Activated CD4-positive, alpha-beta T cell treated with anti-CD3 and anti-CD28 coated beads, Interleukin-2, amount 10 ng/mL, durations not matched to agents 24 days and 14 days (primary cell): ENCODE measurements at regions not wholly inside any gene's neighbourhood (a gene's known extent, or its start where the extent isn't known, plus 50 kb on each side); places are given as distances from the start of the nearest gene placed in this dataset.

ENCODE experiments used
- DNase-seq: peaks from one replicate; pipeline ENCODE4 v3.0.0; 2022
- H3K27ac Mint-ChIP-seq: one replicate; pipeline ENCODE4 v1.8.0; 2022; ENCODE audit warnings: mild to moderate bottlenecking, mixed read lengths
- H3K27me3 Mint-ChIP-seq: one replicate; pipeline ENCODE4 v1.8.0; 2022; ENCODE audit warnings: mixed read lengths
- H3K36me3 Mint-ChIP-seq: one replicate; pipeline ENCODE4 v1.8.0; 2022; ENCODE audit warnings: low read depth, mild to moderate bottlenecking, mixed read lengths
- H3K4me1 Mint-ChIP-seq: one replicate; pipeline ENCODE4 v1.8.0; 2021; ENCODE audit warnings: mixed read lengths
- H3K4me3 Mint-ChIP-seq: one replicate; pipeline ENCODE4 v1.8.0; 2022; ENCODE audit warnings: mild to moderate bottlenecking, moderate library complexity, mixed read lengths
- H3K9me3 Mint-ChIP-seq: one replicate; pipeline ENCODE4 v1.8.0; 2021; ENCODE audit warnings: mixed read lengths
- intact Hi-C: fragments of 100-400 bp; cut with micrococcal nuclease; formaldehyde crosslinking; loops from one replicate; pipeline ENCODE4 v1.15.1; 2023

DNA sequence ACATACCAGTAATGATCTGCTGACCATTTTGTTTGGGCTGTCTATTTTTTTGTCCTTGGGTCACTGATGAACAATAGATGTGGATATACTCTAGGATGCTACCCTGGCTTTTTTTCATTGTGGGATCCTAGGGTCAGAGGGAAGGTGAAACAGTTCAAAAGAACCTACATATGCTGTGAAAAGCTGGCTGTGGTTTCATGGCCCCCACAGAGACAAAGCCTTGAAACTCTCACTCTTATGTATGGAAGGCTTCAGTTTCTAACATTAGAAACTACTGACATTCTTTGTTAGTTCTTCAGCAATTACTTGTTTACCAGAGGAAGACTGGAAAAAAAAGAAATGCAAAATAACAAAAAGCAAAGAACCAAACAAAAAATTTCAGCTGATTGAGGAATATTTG is 250.7 kb downstream of the FAT3 start:
- Mint-ChIP-seq H3K27ac (no peak overlapping the region), H3K4me3 (no peak overlapping the region)

DNA sequence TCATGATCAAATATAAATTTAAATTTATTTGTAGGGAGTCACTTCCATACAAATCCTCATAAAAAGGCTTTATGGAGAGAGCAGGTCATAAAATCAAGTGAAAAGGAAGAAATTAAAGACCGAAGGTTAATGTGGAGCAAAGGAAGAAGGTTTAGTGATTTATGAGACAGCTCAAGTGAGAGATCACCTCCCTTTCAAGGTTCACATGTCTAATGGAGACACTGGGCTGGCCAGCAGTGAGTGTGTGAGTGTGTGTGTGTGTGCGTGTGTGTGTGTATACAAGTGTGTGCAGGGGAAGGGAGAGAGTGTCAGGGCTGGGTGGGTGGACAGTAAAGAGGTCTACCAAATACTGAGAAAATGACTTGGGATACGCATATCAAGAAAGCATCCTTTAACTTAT is 251.2 kb downstream of the FAT3 start:
- DNase-seq: no peak
- no peaks in the 10 kb centered on the region for H3K27me3 Mint-ChIP-seq
- no peaks in the 10 kb centered on the region for H3K36me3 Mint-ChIP-seq
- H3K9me3 Mint-ChIP-seq: no peaks in the 10 kb centered on the region
- H3K27ac Mint-ChIP-seq: no peak overlapping the region
- intact Hi-C loops: no loop called here
- H3K4me1 Mint-ChIP-seq: no peaks in the 10 kb centered on the region
- no peak overlapping the region for H3K4me3 Mint-ChIP-seq

More for the DNA sequence above, 250.7 kb downstream of the FAT3 start:
- Mint-ChIP-seq H3K36me3 (no peaks in the 10 kb centered on the region), H3K9me3 (no peaks in the 10 kb centered on the region), H3K27me3 (no peaks in the 10 kb centered on the region), H3K4me1 (no peaks in the 10 kb centered on the region)
- no peak for DNase-seq
- intact Hi-C loops: no loop called here

DNA sequence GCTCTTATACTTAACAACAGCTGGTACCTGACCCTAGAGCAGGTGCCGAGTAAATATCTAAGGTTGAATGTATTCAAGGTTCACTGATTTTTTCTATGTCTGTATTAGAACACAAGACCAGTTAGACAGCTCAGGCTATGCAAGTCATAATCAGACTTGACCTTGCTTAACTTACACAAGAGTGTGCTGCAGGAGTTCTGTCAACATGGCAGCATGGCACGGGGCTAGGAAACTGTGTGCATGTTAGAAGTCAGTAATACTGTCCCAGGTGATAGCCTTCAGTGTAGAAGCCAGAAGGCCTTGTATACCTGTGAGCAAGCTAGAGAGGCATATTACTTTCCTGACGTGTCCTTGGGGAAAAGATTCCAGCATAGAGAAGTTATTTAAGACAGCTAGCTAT is 253.1 kb downstream of the FAT3 start:
- H3K9me3 Mint-ChIP-seq: no peaks in the 10 kb centered on the region
- intact Hi-C loops: no loop called here
- no peaks in the 10 kb centered on the region for H3K36me3 Mint-ChIP-seq
- H3K27me3 Mint-ChIP-seq: no peaks in the 10 kb centered on the region
- no peak for DNase-seq
- no peak overlapping the region for H3K4me3 Mint-ChIP-seq
- no peak overlapping the region for H3K27ac Mint-ChIP-seq
- H3K4me1 Mint-ChIP-seq: no peaks in the 10 kb centered on the region

- intact Hi-C loops: no loop called here
- no peaks in the 10 kb centered on the region for H3K4me1 Mint-ChIP-seq
- H3K36me3 Mint-ChIP-seq: no peaks in the 10 kb centered on the region
- H3K9me3 Mint-ChIP-seq: no peaks in the 10 kb centered on the region
- H3K4me3 Mint-ChIP-seq: no peak overlapping the region
- DNase-seq: no peak
- no peak overlapping the region for H3K27ac Mint-ChIP-seq
- H3K27me3 Mint-ChIP-seq: no peaks in the 10 kb centered on the region
Measured at GRCh38 chr11:92480499-92480898, 255.9 kb downstream of the FAT3 start.

DNA sequence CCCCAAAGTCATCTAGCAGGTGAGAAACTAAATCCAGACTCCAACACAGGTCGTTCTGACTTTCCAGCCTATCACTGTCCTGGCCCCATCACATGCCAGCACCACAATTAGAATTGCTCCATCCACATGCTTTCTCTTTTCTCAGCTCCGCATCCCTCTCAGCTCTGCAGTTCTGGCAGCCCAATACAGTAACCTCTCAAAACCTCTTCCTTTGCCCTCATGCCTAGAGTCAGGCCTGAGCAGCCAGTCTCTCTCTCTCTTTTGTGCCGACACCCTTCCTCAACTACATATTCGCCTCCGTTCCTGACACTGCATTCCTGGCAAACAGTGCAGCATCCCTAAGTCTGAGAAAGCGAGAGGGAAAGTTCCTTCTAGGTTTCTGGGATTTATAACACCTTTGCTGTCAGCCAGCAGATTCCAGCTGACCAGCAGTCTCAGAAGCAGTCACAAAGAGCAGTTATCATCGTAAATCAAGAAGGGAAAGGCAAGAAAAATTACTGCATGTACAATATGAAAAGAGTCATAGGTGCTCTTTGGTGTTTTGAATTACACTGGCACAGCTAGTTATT is 258.0 kb downstream of the FAT3 start:
- intact Hi-C loops: no loop called here
- H3K4me1 Mint-ChIP-seq: no peaks in the 10 kb centered on the region
- H3K9me3 Mint-ChIP-seq: no peaks in the 10 kb centered on the region
- H3K27ac Mint-ChIP-seq: no peak overlapping the region
- no peak overlapping the region for H3K4me3 Mint-ChIP-seq
- no peaks in the 10 kb centered on the region for H3K27me3 Mint-ChIP-seq
- no peak for DNase-seq
- no peaks in the 10 kb centered on the region for H3K36me3 Mint-ChIP-seq

GRCh38 chr11:92484570-92484969 is 260.0 kb downstream of the FAT3 start:
- intact Hi-C loops: no loop called here
- no peak overlapping the region for H3K4me3 Mint-ChIP-seq
- H3K9me3 Mint-ChIP-seq: no peaks in the 10 kb centered on the region
- H3K36me3 Mint-ChIP-seq: no peaks in the 10 kb centered on the region
- no peaks in the 10 kb centered on the region for H3K27me3 Mint-ChIP-seq
- H3K4me1 Mint-ChIP-seq: no peaks in the 10 kb centered on the region
- no peak overlapping the region for H3K27ac Mint-ChIP-seq
- DNase-seq: no peak

GRCh38 chr11:92489826-92490399 is 265.3 kb downstream of the FAT3 start:
- Mint-ChIP-seq H3K4me3 (no peak overlapping the region), H3K4me1 (no peaks in the 10 kb centered on the region), H3K36me3 (no peaks in the 10 kb centered on the region), H3K27me3 (no peaks in the 10 kb centered on the region), H3K27ac (no peak overlapping the region), H3K9me3 (no peaks in the 10 kb centered on the region)
- DNase-seq: no peak
- intact Hi-C loops: no loop called here

GRCh38 chr11:92492372-92492771 is 267.8 kb downstream of the FAT3 start:
- DNase-seq: no peak
- Mint-ChIP-seq H3K27me3 (no peaks in the 10 kb centered on the region), H3K4me3 (no peak overlapping the region), H3K36me3 (no peaks in the 10 kb centered on the region), H3K27ac (no peak overlapping the region), H3K9me3 (no peaks in the 10 kb centered on the region), H3K4me1 (no peaks in the 10 kb centered on the region)
- intact Hi-C loops: no loop called here

- H3K36me3 Mint-ChIP-seq: no peaks in the 10 kb centered on the region
- no peak overlapping the region for H3K27ac Mint-ChIP-seq
- H3K4me3 Mint-ChIP-seq: no peak overlapping the region
- H3K27me3 Mint-ChIP-seq: no peaks in the 10 kb centered on the region
- no peaks in the 10 kb centered on the region for H3K9me3 Mint-ChIP-seq
- no peak for DNase-seq
- intact Hi-C loops: no loop called here
- no peaks in the 10 kb centered on the region for H3K4me1 Mint-ChIP-seq
Measured at GRCh38 chr11:92495107-92495793, 270.6 kb downstream of the FAT3 start.

GRCh38 chr11:92500453-92500852 is 275.8 kb downstream of the FAT3 start:
- Mint-ChIP-seq H3K27ac (no peak overlapping the region), H3K4me1 (no peaks in the 10 kb centered on the region), H3K27me3 (no peaks in the 10 kb centered on the region), H3K4me3 (no peak overlapping the region), H3K9me3 (no peaks in the 10 kb centered on the region), H3K36me3 (no peaks in the 10 kb centered on the region)
- DNase-seq: no peak
- intact Hi-C loops: no loop called here

DNA sequence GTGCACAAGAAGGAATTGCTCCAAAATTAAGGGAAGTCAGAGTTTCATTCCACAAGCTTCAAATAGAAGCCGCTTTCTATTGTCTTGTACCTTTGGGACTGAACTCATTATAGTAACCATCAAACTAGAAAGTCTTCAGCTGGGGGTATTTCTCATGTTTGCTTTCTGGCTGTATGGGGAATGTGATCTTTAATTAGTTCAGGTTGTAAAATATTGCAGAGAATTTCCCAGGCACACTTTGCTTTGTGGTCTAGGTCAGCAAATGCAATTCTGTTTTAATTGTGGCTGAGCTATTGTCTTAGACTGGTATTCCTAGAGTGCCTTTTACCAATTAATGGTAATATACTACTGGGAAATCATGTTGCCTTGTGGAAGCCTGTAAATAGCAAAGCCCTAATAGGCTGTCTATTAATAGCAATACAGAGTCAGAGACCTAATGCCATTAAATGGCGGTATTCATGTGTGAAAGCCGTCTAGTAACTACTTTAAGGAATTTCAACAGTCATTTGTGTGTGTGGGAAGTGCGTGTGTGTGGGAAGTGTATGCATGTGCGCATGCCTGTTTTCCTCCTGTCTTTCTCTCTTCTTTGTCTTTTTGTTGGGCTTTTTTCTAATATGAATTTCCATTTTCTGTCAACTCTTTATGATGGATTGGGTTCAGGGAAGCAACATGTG is 276.6 kb downstream of the FAT3 start:
- no peaks in the 10 kb centered on the region for H3K36me3 Mint-ChIP-seq
- no peak overlapping the region for H3K27ac Mint-ChIP-seq
- no peaks in the 10 kb centered on the region for H3K4me1 Mint-ChIP-seq
- no peak overlapping the region for H3K4me3 Mint-ChIP-seq
- no peak for DNase-seq
- intact Hi-C loops: no loop called here
- no peaks in the 10 kb centered on the region for H3K9me3 Mint-ChIP-seq
- H3K27me3 Mint-ChIP-seq: no peaks in the 10 kb centered on the region

GRCh38 chr11:92504004-92504403 is 279.4 kb downstream of the FAT3 start:
- no peak for DNase-seq
- H3K9me3 Mint-ChIP-seq: no peaks in the 10 kb centered on the region
- no peak overlapping the region for H3K4me3 Mint-ChIP-seq
- intact Hi-C loops: no loop called here
- H3K27me3 Mint-ChIP-seq: no peaks in the 10 kb centered on the region
- H3K36me3 Mint-ChIP-seq: no peaks in the 10 kb centered on the region
- H3K4me1 Mint-ChIP-seq: no peaks in the 10 kb centered on the region
- no peak overlapping the region for H3K27ac Mint-ChIP-seq

GRCh38 chr11:92504534-92504933 is 279.9 kb downstream of the FAT3 start:
- Mint-ChIP-seq H3K4me3 (no peak overlapping the region), H3K4me1 (no peaks in the 10 kb centered on the region), H3K36me3 (no peaks in the 10 kb centered on the region), H3K9me3 (no peaks in the 10 kb centered on the region), H3K27me3 (no peaks in the 10 kb centered on the region), H3K27ac (no peak overlapping the region)
- no peak for DNase-seq
- intact Hi-C loops: no loop called here

DNA sequence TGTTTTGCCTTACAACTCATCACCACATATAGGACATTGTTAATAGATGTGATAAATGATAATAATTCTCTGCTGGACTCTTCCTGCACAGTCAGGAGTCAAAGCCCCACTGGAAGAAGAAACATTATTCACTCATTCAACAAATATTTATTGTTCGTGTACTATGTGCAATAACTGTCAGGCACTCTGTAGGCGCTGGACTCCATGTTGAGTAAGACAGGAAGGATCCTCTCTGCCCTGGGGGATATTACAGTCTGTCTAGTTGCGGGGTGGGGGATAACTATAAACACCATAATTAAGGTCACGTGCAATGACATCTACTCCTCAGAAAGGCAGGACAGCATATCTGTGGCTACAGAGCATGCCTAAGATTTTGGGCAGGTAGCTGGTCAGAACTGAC is 281.1 kb downstream of the FAT3 start:
- Mint-ChIP-seq H3K36me3 (no peaks in the 10 kb centered on the region), H3K4me3 (no peak overlapping the region), H3K27me3 (no peaks in the 10 kb centered on the region), H3K27ac (no peak overlapping the region), H3K9me3 (no peaks in the 10 kb centered on the region), H3K4me1 (no peaks in the 10 kb centered on the region)
- intact Hi-C loops: no loop called here
- no peak for DNase-seq
